Astrocyte (in vitro differentiated cells and primary cell): ENCODE measurements at regions not wholly inside any gene's neighbourhood (a gene's known extent, or its start where the extent isn't known, plus 50 kb on each side); places are given as distances from the start of the nearest gene placed in this dataset.

ENCODE experiments used
- EZH2 ChIP-seq: IDR thresholded peaks from 2 replicates; pipeline ENCODE4 v1.6.1; 2012; ENCODE audit warnings: mild to moderate bottlenecking, low read length, inconsistent platforms; ENCODE audit not compliant: insufficient read depth
- TF ChIP-seq, protein P1 (sequence below): IDR thresholded peaks from 2 replicates; pipeline ENCODE4 v1.5.1; 2011; ENCODE audit warnings: low read depth, mild to moderate bottlenecking, inconsistent platforms, low read length, moderate library complexity; ENCODE audit not compliant: insufficient read depth

DNA sequence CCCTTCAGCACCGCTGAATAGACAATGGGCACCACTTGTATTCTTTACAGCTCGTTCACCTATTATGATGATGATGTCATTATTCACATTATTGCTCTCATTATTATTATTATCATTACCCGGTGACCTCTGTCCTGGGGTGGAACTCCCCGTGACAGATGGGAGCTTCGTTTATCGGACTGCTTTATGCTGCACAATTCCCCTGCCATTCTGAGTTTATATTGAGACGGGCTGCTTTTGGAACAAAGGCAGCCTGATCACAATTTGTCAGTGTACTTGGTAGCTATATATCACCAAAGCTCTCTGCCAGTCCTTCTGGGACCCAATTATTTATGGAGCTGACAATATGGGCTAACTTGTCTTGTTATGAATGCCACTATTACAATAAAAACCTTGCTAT lies 1145.6 kb upstream of the WWC1 start:
- TF ChIP-seq, protein P1, sequence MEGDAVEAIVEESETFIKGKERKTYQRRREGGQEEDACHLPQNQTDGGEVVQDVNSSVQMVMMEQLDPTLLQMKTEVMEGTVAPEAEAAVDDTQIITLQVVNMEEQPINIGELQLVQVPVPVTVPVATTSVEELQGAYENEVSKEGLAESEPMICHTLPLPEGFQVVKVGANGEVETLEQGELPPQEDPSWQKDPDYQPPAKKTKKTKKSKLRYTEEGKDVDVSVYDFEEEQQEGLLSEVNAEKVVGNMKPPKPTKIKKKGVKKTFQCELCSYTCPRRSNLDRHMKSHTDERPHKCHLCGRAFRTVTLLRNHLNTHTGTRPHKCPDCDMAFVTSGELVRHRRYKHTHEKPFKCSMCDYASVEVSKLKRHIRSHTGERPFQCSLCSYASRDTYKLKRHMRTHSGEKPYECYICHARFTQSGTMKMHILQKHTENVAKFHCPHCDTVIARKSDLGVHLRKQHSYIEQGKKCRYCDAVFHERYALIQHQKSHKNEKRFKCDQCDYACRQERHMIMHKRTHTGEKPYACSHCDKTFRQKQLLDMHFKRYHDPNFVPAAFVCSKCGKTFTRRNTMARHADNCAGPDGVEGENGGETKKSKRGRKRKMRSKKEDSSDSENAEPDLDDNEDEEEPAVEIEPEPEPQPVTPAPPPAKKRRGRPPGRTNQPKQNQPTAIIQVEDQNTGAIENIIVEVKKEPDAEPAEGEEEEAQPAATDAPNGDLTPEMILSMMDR = no peak
- no peak for TF ChIP-seq EZH2
